COLO668 (cell line): ENCODE measurements at regions not wholly inside any gene's neighbourhood (a gene's known extent, or its start where the extent isn't known, plus 50 kb on each side); places are given as distances from the start of the nearest gene placed in this dataset.

ENCODE experiments used
- DNase-seq: peaks from one replicate; lab custom pipeline; 2025; ENCODE audit not compliant: unreplicated experiment; lab: John Stamatoyannopoulos, UW

DNA sequence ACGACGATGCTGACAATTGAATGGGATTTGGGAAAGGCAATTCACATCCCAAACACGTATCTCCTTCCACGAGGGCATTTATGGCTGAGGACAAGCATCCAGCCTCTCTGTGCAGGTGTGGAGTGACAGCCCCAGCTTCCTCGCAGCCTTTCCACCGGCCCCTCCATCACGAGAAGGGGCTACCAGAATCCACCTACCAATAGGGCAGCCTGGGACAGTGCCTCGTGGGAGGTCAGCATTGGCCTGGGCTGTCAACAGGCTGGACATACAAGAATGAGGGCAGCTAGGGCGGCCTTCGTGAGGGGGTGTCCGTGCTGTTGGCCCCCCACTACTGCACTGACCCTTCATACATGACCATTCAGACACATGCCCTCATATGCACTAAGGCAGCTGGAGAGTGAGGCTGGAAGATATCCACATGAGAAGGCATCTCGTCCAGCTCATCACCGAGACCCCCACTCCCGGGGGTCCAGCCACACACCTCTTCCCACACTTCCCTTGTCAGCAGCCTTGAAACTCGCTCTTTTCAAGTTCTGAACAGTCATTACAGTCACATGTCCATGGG lies 81.0 kb upstream of the ADRA2C start:
- no peak for DNase-seq

DNA sequence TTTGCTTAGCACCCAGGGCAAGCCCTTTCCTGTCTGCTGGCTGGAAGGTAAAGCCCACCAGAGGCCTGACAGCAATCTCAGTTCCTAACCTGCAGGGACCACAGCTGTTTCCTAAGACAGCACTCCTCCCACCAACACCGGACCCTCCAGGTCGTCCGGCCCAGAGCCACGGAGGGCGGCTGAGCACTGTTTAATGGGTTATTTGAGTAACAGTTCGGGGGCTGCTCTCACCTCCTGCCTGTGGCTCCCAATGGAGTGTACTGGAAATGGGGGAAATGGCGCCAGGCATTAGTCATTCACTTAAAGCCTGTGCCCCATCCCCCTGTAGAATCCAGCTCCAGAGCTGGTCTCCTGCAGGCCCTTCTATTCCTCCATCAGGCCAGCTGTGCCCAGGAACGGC lies 81.6 kb upstream of the ADRA2C start:
- DNase-seq, result no peak

DNA sequence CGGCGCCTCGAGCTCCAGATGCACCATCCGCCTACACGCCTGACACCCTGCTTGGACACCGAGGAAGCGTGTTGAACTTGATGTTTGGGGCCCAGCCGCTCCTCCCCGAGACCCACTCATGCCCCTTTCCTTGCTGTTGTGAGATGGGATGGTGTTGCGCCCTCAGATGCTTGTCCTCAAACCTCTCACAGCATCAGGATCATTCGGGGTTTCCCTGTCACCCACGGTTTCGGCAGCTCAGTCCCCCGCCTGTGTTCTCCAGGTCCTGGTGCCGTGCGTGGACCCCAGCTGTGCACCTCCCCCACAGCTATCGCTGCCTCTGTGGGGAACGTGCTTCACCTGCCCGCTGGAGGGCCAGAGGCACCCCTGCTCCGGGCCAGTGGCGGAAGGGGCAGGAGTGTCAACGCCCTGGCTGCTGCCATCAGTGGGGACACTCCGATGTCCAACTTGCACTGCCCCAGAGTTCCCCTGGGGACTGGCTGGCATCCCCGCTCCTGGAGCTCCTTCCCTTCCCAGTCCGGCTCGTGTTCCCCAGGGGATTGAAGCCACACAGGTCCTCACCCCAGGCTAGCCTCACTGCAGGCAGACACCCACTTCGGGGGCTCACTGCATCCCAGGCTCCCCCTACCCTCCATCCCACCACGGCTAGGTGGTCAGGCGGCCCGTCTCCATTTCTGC lies 82.3 kb upstream of the ADRA2C start:
- no peak for DNase-seq

- DNase-seq, result no peak
These were observed 83.0 kb upstream of the ADRA2C start for GRCh38 chr4:3683077-3683743.

GRCh38 chr4:3682236-3683076 lies 83.7 kb upstream of the ADRA2C start:
- no peak for DNase-seq

DNA sequence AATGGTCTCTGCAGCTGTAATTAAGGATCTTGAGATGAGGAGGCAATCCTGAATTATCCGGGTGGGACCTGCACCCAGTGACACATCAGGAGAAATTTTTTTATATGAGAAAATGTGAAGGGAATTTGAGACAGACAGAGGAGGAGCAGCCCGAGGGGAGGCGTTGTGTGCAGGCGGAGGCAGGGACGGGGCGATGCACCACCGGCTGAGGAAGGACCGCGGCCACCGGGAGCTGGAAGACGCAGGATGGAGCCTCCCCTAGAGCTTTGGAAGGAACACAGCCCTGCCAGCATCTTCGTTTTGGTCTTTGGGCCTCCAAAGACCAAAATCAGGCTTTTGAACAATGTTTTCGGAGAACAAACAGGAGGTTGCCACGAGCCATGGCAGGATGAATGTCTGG lies 85.0 kb upstream of the ADRA2C start:
- no peak for DNase-seq

DNA sequence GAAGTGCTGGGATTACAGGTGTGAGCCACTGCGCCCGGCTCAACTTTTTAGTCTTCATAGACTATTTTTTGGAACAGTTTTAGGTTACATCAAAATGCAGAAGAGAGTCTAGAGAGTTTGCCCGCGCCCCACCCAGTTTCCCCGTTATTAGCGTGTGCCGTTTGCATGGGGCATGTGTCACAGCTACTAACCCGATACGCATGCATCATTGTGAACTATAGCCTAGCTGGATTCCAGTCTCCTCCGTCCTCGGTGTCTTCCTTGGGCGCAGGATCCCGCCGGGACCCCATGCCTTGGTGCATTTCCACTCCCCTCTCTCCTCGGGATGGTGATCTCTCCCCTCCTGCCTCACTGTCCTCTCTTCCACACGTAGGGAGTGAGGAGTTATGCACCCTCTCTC lies 85.5 kb upstream of the ADRA2C start:
- no peak for DNase-seq

DNA sequence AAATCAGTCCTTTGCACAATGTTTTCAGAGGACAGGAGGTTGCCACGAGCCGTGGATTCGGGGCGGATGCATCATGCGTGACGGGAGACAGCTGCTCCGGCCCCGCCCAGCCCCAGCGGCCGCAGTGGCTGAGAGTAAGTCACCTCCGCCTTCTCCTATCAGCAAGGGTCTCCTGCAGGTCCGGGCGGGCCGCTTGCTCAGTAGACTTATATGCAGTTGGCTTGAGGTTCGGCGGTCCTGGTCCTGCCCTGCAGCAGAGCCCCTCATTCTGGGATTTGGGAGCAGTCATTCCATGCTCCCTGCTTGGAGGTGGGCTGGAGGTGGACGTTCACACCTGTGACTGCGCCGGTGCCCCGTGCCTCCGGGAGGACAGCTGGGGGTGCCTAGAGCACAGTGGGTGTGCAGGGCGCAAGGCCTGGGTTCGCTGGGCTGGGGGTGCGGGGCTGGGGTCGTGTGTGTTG lies 86.3 kb upstream of the ADRA2C start:
- DNase-seq, result peak; percentile 73

DNA sequence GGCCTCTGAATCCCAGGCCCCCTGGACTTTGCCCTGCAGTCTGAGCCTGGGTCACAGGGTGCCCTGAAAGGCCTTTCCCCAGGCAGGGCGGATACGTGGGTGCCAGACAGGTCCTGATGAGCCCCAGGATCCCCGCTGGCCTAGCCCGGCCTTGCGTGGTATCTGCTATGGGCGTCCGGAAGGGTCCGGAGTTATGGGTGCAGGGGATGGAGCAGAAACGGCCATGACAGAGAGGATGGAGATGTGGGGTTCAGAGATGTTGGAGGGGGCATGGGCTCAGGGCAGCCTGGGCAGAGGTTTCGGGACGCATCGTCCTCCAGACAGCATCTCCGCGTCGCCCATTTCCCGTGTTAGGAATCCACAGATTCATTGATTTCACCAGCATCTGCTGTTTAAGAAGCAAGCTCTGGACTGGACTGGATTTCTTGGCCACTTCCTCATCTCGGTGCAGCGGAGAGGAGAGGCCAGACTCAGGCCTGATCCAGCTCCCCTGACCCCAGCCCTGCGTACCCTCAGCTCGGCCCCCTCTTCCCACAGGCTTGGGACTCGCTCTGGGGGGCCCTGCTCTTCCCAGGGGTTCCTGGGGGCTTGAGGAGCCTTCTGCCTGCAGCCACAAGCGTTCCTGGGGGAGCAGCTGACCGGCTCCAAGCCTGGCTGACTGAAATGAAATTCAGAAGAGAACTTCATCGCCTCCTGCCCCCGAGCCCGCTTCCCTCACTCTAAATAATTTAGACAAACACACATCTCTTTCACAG lies 86.9 kb upstream of the ADRA2C start:
- no peak for DNase-seq

DNA sequence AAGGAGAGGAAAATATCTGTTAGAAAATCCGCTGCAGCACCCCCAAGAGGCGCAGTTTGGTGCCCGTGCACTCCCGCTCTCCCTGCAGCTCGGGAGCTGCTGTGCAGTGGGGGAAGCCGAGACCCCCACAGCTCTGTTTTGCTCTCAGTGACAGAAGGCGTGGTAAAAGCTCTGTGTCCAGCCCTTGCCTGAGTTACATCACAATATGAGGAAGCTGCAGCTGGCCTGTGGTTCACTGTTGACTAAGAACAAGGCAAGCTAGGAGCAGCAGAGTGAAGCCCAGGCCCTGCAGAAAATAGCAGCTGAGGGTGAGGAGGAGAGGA lies 88.5 kb upstream of the ADRA2C start:
- no peak for DNase-seq

GRCh38 chr4:3676907-3677747 lies 89.1 kb upstream of the ADRA2C start:
- DNase-seq, result no peak

- peak; percentile 16 for DNase-seq
These were observed 90.0 kb upstream of the ADRA2C start for GRCh38 chr4:3676196-3676595.

DNA sequence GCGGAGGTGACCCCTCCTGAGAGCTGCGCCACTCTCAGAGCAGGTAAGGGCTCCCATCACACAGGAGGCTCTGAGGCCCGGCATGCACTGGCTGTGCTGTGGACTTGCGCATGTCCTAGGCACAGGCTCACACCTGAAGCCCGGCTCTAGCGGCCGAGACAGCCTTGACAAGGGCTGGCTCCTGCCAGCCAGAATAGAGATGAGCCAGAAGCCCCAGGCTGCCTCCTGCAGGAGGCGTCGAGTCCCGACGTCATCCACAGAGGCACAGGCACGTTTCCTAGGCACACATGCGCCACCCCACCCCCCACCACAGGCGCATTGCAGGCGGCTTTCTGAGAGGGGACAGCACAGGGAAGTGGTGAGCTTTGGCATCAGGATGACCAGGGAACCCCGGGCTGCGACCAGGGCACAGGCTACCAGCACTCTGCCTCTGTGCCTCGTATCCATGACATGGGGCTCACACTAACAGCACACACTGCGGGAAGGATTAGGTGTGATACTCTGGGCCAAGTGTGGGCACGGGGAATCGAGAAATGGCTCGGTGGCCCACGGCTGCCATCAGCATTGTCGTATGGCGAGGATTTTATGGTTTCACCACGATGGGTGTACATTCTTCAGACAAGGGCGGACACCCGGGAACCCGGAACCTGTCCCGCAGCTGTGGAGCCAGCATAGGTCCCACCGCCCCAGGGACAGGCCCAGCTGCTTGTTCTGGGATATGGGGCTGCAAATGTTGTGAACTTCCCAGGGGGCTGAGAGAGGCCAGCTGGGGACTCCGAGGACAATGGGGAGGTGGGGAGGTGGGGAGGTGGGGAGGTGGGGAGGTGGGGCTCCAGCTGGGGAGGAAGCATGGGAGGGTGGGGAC lies 90.7 kb upstream of the ADRA2C start:
- DNase-seq, result peak; percentile 22

DNA sequence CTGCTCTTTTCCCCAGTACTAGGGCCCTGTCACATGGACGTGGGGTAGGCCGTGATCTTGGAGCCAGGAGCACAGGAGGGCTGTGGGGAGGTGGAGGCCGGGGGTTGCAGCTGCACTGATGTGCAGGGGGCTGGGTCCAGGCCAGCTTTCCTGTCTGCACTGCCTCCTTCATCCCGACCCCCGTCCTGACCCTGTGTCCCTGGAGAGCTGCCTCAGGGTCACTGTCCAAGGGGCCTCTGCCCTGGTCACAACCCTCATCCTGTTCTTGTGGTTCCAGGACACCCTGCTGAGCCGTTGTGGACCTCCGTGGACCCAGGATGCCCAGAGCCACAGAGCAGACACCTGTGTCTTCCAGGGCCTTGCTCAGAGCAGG lies 91.7 kb upstream of the ADRA2C start:
- DNase-seq, result no peak

GRCh38 chr4:3673716-3674478 lies 92.3 kb upstream of the ADRA2C start:
- DNase-seq, result no peak

GRCh38 chr4:3673176-3673575 lies 93.0 kb upstream of the ADRA2C start:
- no peak for DNase-seq

- DNase-seq, result no peak
These were observed 93.7 kb upstream of the ADRA2C start for GRCh38 chr4:3672465-3672831.

GRCh38 chr4:3671571-3672464 lies 94.4 kb upstream of the ADRA2C start:
- DNase-seq, result peak; percentile 62
